DOHH2 (cell line): ENCODE measurements at regions not wholly inside any gene's neighbourhood (a gene's known extent, or its start where the extent isn't known, plus 50 kb on each side); places are given as distances from the start of the nearest gene placed in this dataset.

Source experiments
- H3F3A ChIP-seq: fragments of 200-600 bp; sonication (generic), shearing (Covaris generic); 2 replicates; pipeline ENCODE4 v1.6.0; 2016; ENCODE audit warnings: antibody characterized with exemption, mild to moderate bottlenecking; ENCODE audit not compliant: control insufficient read depth, insufficient read depth
- H3K27ac ChIP-seq: fragments of 200-600 bp; sonication (generic); 2 replicates; pipeline ENCODE4 v1.5.1; 2014; ENCODE audit warnings: low read depth, mild to moderate bottlenecking, low read length, moderate library complexity
- H3K27me3 ChIP-seq: fragments of 200-600 bp; sonication (generic); 2 replicates; pipeline ENCODE4 v1.6.1; 2014; ENCODE audit warnings: mild to moderate bottlenecking, low read length, mixed read lengths; ENCODE audit not compliant: control insufficient read depth
- H3K36me3 ChIP-seq: fragments of 200-600 bp; sonication (generic); 2 replicates; pipeline ENCODE4 v1.6.1; 2014; ENCODE audit warnings: mild to moderate bottlenecking, low read length, moderate library complexity, mixed read lengths; ENCODE audit not compliant: control insufficient read depth
- H3K4me1 ChIP-seq: fragments of 200-600 bp; sonication (generic); 2 replicates; pipeline ENCODE4 v1.6.1; 2014; ENCODE audit warnings: mild to moderate bottlenecking, low read length, mixed read lengths; ENCODE audit not compliant: control insufficient read depth
- H3K4me2 ChIP-seq: fragments of 200-600 bp; sonication (generic); 2 replicates; pipeline ENCODE4 v1.6.0; 2014; ENCODE audit warnings: mild to moderate bottlenecking, low read length, moderate library complexity
- H3K4me3 ChIP-seq: fragments of 200-600 bp; sonication (generic); 2 replicates; pipeline ENCODE4 v1.5.1; 2014; ENCODE audit warnings: mild to moderate bottlenecking, low read length, mixed read lengths
- H3K79me2 ChIP-seq: fragments of 200-600 bp; sonication (generic); 2 replicates; pipeline ENCODE4 v1.6.1; 2014; ENCODE audit warnings: mild to moderate bottlenecking, low read length, mixed read lengths; ENCODE audit not compliant: control insufficient read depth
- H3K9me2 ChIP-seq: fragments of 200-600 bp; sonication (generic); replicated peaks from 2 replicates; pipeline ENCODE4 v1.6.1; 2014; ENCODE audit warnings: mild to moderate bottlenecking, low read length, mixed read lengths; ENCODE audit not compliant: control insufficient read depth
- H3K9me3 ChIP-seq: fragments of 200-600 bp; sonication (generic); 2 replicates; pipeline ENCODE4 v1.6.1; 2014; ENCODE audit warnings: antibody characterized with exemption, low read length, mixed read lengths; ENCODE audit not compliant: control insufficient read depth, insufficient read depth
- H4K20me1 ChIP-seq: fragments of 200-600 bp; sonication (generic); 2 replicates; pipeline ENCODE4 v1.6.0; 2014; ENCODE audit warnings: low read depth, mild to moderate bottlenecking, antibody characterized with exemption, low read length, moderate library complexity; ENCODE audit not compliant: control insufficient read depth, insufficient read depth
- EZH2phosphoT487 ChIP-seq: fragments of 200-600 bp; sonication (generic); IDR thresholded peaks from 2 replicates; pipeline ENCODE4 v1.6.1; 2017; ENCODE audit warnings: borderline replicate concordance, mild to moderate bottlenecking, antibody characterized with exemption, low read length, moderate library complexity, mixed read lengths
- TF ChIP-seq, protein P1 (sequence below): fragments of 200-600 bp; sonication (generic); IDR thresholded peaks from one replicate; pipeline ENCODE4 v1.5.1; 2014; ENCODE audit warnings: antibody characterized with exemption, mild to moderate bottlenecking, low read depth, low read length; ENCODE audit not compliant: poor library complexity, severe bottlenecking

DNA sequence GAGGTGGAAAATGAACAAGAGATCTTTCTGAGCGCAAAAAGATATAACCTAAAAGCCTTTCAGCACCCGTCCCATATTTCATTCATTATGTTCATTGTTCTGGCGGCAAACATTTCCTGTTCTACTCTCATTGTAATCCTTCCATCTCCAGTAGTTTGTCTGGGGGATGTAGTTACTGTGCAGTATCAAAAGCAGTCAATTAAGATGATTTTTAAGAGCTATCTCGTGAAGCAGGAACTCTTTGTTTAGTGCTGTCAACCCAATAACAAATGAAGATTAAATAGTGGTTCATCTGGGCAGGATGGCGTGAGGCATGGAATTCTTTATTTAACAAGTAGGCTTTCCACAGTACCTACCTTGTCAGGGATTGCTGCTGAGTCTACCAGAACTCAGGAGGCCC lies 876.7 kb downstream of the HACE1 start:
- no peaks in the 10 kb centered on the region for H3K27me3 ChIP-seq
- no peak overlapping the region for H3K4me3 ChIP-seq
- TF ChIP-seq EZH2phosphoT487: no peak
- TF ChIP-seq, protein P1, sequence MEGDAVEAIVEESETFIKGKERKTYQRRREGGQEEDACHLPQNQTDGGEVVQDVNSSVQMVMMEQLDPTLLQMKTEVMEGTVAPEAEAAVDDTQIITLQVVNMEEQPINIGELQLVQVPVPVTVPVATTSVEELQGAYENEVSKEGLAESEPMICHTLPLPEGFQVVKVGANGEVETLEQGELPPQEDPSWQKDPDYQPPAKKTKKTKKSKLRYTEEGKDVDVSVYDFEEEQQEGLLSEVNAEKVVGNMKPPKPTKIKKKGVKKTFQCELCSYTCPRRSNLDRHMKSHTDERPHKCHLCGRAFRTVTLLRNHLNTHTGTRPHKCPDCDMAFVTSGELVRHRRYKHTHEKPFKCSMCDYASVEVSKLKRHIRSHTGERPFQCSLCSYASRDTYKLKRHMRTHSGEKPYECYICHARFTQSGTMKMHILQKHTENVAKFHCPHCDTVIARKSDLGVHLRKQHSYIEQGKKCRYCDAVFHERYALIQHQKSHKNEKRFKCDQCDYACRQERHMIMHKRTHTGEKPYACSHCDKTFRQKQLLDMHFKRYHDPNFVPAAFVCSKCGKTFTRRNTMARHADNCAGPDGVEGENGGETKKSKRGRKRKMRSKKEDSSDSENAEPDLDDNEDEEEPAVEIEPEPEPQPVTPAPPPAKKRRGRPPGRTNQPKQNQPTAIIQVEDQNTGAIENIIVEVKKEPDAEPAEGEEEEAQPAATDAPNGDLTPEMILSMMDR: no peak
- no peaks in the 10 kb centered on the region for H3F3A ChIP-seq
- H4K20me1 ChIP-seq: no peaks in the 10 kb centered on the region
- no peak overlapping the region for H3K4me2 ChIP-seq
- H3K79me2 ChIP-seq: no peaks in the 10 kb centered on the region
- H3K4me1 ChIP-seq: no peaks in the 10 kb centered on the region
- no peaks in the 10 kb centered on the region for H3K36me3 ChIP-seq
- no peaks in the 10 kb centered on the region for H3K9me3 ChIP-seq
- H3K27ac ChIP-seq: no peak overlapping the region
- H3K9me2 ChIP-seq: no peaks in the 10 kb centered on the region

DNA sequence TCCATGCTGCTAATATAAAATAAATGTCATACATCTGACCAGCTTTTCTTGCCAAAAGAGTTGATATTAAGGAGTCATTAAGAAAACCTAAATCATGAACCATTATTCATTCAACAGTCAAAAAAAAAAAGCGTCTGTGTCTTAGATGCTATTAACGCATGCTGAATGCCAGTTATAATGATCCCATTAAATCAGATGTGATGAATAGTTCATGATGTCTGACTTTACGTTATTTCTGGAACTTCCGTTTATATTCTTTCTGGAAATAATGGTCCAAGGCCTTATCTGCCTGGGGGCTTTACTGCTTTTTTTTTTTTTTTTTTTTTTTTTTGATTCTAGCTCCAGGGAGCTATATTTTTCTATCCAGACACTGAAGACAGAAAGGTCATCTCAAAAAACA lies 877.1 kb downstream of the HACE1 start:
- H3K27me3 ChIP-seq: no peaks in the 10 kb centered on the region
- H4K20me1 ChIP-seq: no peaks in the 10 kb centered on the region
- no peak overlapping the region for H3K4me2 ChIP-seq
- no peaks in the 10 kb centered on the region for H3K79me2 ChIP-seq
- H3K4me3 ChIP-seq: no peak overlapping the region
- no peaks in the 10 kb centered on the region for H3K9me2 ChIP-seq
- H3F3A ChIP-seq: no peaks in the 10 kb centered on the region
- H3K27ac ChIP-seq: no peak overlapping the region
- H3K9me3 ChIP-seq: no peaks in the 10 kb centered on the region
- no peaks in the 10 kb centered on the region for H3K4me1 ChIP-seq
- no peaks in the 10 kb centered on the region for H3K36me3 ChIP-seq
- TF ChIP-seq, protein P1: no peak
- no peak for TF ChIP-seq EZH2phosphoT487

DNA sequence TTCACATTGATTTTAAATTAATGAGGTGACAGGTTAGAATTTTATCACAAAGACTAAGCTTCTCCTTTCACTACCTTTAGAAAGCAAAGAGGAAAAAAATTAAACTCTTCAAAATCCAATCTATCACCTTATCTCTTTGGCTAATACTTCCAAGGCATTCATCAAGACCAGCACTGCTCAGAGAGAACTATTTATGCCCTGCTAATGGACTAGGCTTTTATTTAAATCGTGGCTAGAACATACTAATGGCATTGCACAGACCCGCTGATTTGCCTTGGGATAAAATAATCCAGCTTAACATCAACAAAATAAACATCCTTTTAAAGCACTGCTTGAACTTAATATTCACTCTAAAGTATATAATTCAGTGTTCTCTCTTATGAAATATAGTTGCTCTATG lies 880.4 kb downstream of the HACE1 start:
- no peaks in the 10 kb centered on the region for H3K9me3 ChIP-seq
- no peaks in the 10 kb centered on the region for H3K27me3 ChIP-seq
- H3K27ac ChIP-seq: no peak overlapping the region
- no peak overlapping the region for H3K4me3 ChIP-seq
- H3K4me1 ChIP-seq: no peaks in the 10 kb centered on the region
- no peak for TF ChIP-seq EZH2phosphoT487
- TF ChIP-seq, protein P1: no peak
- no peak overlapping the region for H3K4me2 ChIP-seq
- H3K9me2 ChIP-seq: no peaks in the 10 kb centered on the region
- H3K79me2 ChIP-seq: no peaks in the 10 kb centered on the region
- no peaks in the 10 kb centered on the region for H3F3A ChIP-seq
- no peaks in the 10 kb centered on the region for H4K20me1 ChIP-seq
- H3K36me3 ChIP-seq: no peaks in the 10 kb centered on the region

DNA sequence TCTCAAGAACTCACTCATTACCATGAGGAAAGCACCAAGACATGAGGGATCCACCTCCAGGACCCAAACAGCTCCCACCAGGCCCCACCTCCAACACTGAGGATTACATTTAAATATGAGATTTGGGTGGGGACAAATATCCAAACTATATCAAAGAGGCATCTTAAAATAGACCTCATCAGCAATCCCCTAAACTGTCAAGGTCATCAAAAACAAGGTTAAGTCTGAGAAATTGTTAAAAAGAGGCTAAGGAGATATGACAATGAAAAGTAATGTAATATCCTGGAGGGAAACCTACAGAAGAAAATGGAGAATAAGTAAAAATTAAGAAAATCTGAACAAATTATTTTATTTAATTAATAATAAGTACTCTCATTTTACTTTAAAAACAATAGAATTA lies 922.3 kb downstream of the HACE1 start:
- Histone ChIP-seq H3K4me1 (no peaks in the 10 kb centered on the region), H3K9me3 (no peaks in the 10 kb centered on the region), H3K4me3 (no peak overlapping the region), H4K20me1 (no peaks in the 10 kb centered on the region), H3K36me3 (no peaks in the 10 kb centered on the region), H3K9me2 (no peaks in the 10 kb centered on the region), H3F3A (no peaks in the 10 kb centered on the region), H3K27ac (no peak overlapping the region), H3K27me3 (no peaks in the 10 kb centered on the region), H3K4me2 (no peak overlapping the region), H3K79me2 (no peaks in the 10 kb centered on the region)
- no peak for TF ChIP-seq EZH2phosphoT487
- TF ChIP-seq, protein P1: no peak
